ENCODE measurements at regions not wholly inside any gene's neighbourhood (a gene's known extent, or its start where the extent isn't known, plus 50 kb on each side); places are given as distances from the start of the nearest gene placed in this dataset.

GRCh38 chr13:110790371-110790770 is 76.9 kb downstream of the ING1 start:
- Histone ChIP-seq H3K36me3 (ENCODE audit: control insufficient read depth in 1 of 2, insufficient read depth in 2 of 2, low read length in 2 of 2) (no peaks in the 10 kb centered on the region), H3K4me1 (ENCODE audit: control insufficient read depth in 1 of 2, insufficient read depth in 2 of 2, low read length in 2 of 2) (no peaks in the 10 kb centered on the region), H3K27ac (ENCODE audit: low read depth, low read length) (no peak overlapping the region), H3K9me2 (ENCODE audit: insufficient read depth) (no peaks in the 10 kb centered on the region), H3K9ac (ENCODE audit: low read length) (no peak overlapping the region), H4K20me1 (ENCODE audit: insufficient read depth) (no peaks in the 10 kb centered on the region), H3K9me3 (ENCODE audit: control insufficient read depth in 1 of 2, insufficient read depth in 1 of 2, low read depth in 1 of 2, low read length in 2 of 2) (no peaks in the 10 kb centered on the region), H2AFZ (ENCODE audit: low read depth, low read length, poor library complexity, severe bottlenecking) (no peak overlapping the region), H3K79me2 (ENCODE audit: insufficient read depth, low read length) (no peaks in the 10 kb centered on the region), H3K4me3 (replicated peaks in 1 of 2; ENCODE audit: low read depth in 1 of 2, low read length in 2 of 2) (no peak overlapping the region), H3K4me2 (ENCODE audit: low read length) (no peak overlapping the region), H3K27me3 (ENCODE audit: insufficient read depth, low read length) (no peaks in the 10 kb centered on the region)
- intact Hi-C loops (cut with micrococcal nuclease): no loop called here
- ATAC-seq: no peak
- ChIA-PET POLR2A (no interaction called here), CTCF (no interaction called here), RAD21 (ENCODE audit: low non-redundant PET in 1 of 2, low total read pairs in 2 of 2, uncharacterized antibody in 2 of 2, unreplicated experiment in 2 of 2) (no interaction called here)
- no TSS peak for BruUV-seq (replicated peaks)
- no peak for DNase-seq (ENCODE audit: low read depth, low spot score)
- TF ChIP-seq SP1 (IDR thresholded peaks at IDR 0.05; ENCODE audit: low read depth) (no peak), MAX (IDR thresholded peaks at IDR 0.05) (no peak), POLR2A (IDR thresholded peaks at IDR 0.05; ENCODE audit: borderline replicate concordance, extremely low read depth, insufficient read depth, insufficient read length) (no peak), RAD21 (IDR thresholded peaks at IDR 0.05; ENCODE audit: low read depth) (no peak)

- H3K4me1 ChIP-seq (ENCODE audit: control insufficient read depth in 1 of 2, insufficient read depth in 2 of 2, low read length in 2 of 2): no peaks in the 10 kb centered on the region
- H4K20me1 ChIP-seq (ENCODE audit: insufficient read depth): no peaks in the 10 kb centered on the region
- no peaks in the 10 kb centered on the region for H3K79me2 ChIP-seq (ENCODE audit: insufficient read depth, low read length)
- no peaks in the 10 kb centered on the region for H3K9me2 ChIP-seq (ENCODE audit: insufficient read depth)
- intact Hi-C loops (cut with micrococcal nuclease): no loop called here
- no peak for DNase-seq (ENCODE audit: low read depth, low spot score)
- no peaks in the 10 kb centered on the region for H3K36me3 ChIP-seq (ENCODE audit: control insufficient read depth in 1 of 2, insufficient read depth in 2 of 2, low read length in 2 of 2)
- RAD21 ChIA-PET (ENCODE audit: low non-redundant PET in 1 of 2, low total read pairs in 2 of 2, uncharacterized antibody in 2 of 2, unreplicated experiment in 2 of 2): no interaction called here
- no peak overlapping the region for H3K4me3 ChIP-seq (replicated peaks in 1 of 2; ENCODE audit: low read depth in 1 of 2, low read length in 2 of 2)
- H3K4me2 ChIP-seq (ENCODE audit: low read length): no peak overlapping the region
- CTCF ChIA-PET: no interaction called here
- H3K9ac ChIP-seq (ENCODE audit: low read length): no peak overlapping the region
- H3K9me3 ChIP-seq (ENCODE audit: control insufficient read depth in 1 of 2, insufficient read depth in 1 of 2, low read depth in 1 of 2, low read length in 2 of 2): no peaks in the 10 kb centered on the region
- peaks cover 9% of the 10 kb centered on the region; the same call in 1 of the 2 replicates for H3K27me3 ChIP-seq (ENCODE audit: insufficient read depth, low read length)
- no peak for TF ChIP-seq ZNF274 (IDR thresholded peaks at IDR 0.05; ENCODE audit: low read depth, low read length)
- no peak for TF ChIP-seq FOSL1 (IDR thresholded peaks at IDR 0.05; ENCODE audit: low read depth)
- no peak for TF ChIP-seq YY1 (IDR thresholded peaks at IDR 0.05; ENCODE audit: extremely low read depth, insufficient replicate concordance, low read depth, low read length)
- no peak for TF ChIP-seq RAD21 (IDR thresholded peaks at IDR 0.05; ENCODE audit: low read depth)
- no peak for TF ChIP-seq ELF1 (IDR thresholded peaks at IDR 0.05; ENCODE audit: borderline replicate concordance, low read depth)
- no peak for TF ChIP-seq MAX (IDR thresholded peaks at IDR 0.05)
- TF ChIP-seq SIN3A (IDR thresholded peaks at IDR 0.05; ENCODE audit: low read depth): no peak
- TF ChIP-seq REST (IDR thresholded peaks at IDR 0.05; ENCODE audit: low read depth): no peak
- no peak for TF ChIP-seq TCF7L2 (IDR thresholded peaks at IDR 0.05; ENCODE audit: borderline replicate concordance, extremely low read depth, insufficient read depth, insufficient read length)
- TF ChIP-seq EZH2phosphoT487 (IDR thresholded peaks at IDR 0.05; ENCODE audit: borderline replicate concordance): no peak
- no peak for ATAC-seq
- H3K27ac ChIP-seq (ENCODE audit: low read depth, low read length): no peak overlapping the region
- H2AFZ ChIP-seq (ENCODE audit: low read depth, low read length, poor library complexity, severe bottlenecking): no peak overlapping the region
- BruUV-seq (replicated peaks): no TSS peak
- POLR2A ChIA-PET: no interaction called here
Measured at GRCh38 chr13:110794209-110794608, 80.7 kb downstream of the ING1 start.
